Esophagus (tissue), 2 donors: ENCODE measurements at regions not wholly inside any gene's neighbourhood (a gene's known extent, or its start where the extent isn't known, plus 50 kb on each side); places are given as distances from the start of the nearest gene placed in this dataset.

ENCODE experiments used
- H3K27ac ChIP-seq, 2 donors: one replicate each; pipeline ENCODE4 v1.5.1; 2013; ENCODE audit warnings: low read depth in 2 of 2, mild to moderate bottlenecking in 2 of 2, inconsistent platforms in 1 of 2, low read length in 1 of 2, moderate library complexity in 1 of 2
- H3K27me3 ChIP-seq, 2 donors: one replicate each; pipeline ENCODE4 v1.6.1; 2013; ENCODE audit warnings: low read length in 2 of 2, control low read depth in 1 of 2, mild to moderate bottlenecking in 1 of 2; ENCODE audit not compliant: insufficient read depth in 2 of 2, control insufficient read depth in 1 of 2
- H3K36me3 ChIP-seq, 2 donors: one replicate each; pipeline ENCODE4 v1.6.1; 2013; ENCODE audit warnings: low read length in 1 of 2; ENCODE audit not compliant: control insufficient read depth in 2 of 2, insufficient read depth in 2 of 2
- H3K4me1 ChIP-seq, 2 donors: one replicate each; pipeline ENCODE4 v1.6.1; 2013; ENCODE audit warnings: low read length in 1 of 2; ENCODE audit not compliant: control insufficient read depth in 2 of 2, insufficient read depth in 2 of 2
- H3K4me3 ChIP-seq, 2 donors: one replicate each; pipeline ENCODE4 v1.5.1; 2013; ENCODE audit warnings: low read length in 2 of 2, mild to moderate bottlenecking in 2 of 2, low read depth in 1 of 2, moderate library complexity in 1 of 2
- H3K9me3 ChIP-seq, 2 donors: one replicate each; pipeline ENCODE4 v1.6.1; 2013; ENCODE audit warnings: mild to moderate bottlenecking in 2 of 2, low read depth in 1 of 2, low read length in 1 of 2, moderate library complexity in 1 of 2; ENCODE audit not compliant: control insufficient read depth in 2 of 2, insufficient read depth in 1 of 2
- WGBS, 2 donors: extraction: QIAGEN DNeasy Blood & Tissue Kit; methylation state at CpG; one replicate each; pipeline ENCODE4 v1.1.7; 2013; 5-methylcytosine and 5-hydroxymethylcytosine counted together
- donor health status: healthy with polysubstance abuse.
- donor health status: Bipolar disorder and iron deficiency.

DNA sequence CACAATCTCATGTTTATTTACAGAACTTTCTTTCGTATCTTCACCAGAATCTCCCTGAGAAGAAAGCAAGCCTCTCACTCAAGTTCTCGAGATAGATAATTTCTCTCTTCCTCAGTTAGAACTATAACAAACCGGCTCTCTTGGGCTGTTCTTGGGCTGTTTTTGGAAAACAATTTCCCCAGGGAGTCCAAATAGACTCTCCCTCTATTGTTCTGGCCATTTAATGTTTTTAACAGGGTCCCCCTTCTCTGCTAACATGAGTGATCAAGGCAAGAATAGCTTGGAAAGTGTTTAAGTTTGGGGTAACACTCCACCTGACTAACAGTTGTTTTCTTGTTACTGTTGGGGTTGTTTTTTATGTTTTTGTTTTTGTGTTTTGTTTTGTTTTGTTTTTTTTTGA, 64.8 kb upstream of the UCN3 start:
- no peak overlapping the region for H3K4me3 ChIP-seq
- no peaks in the 10 kb centered on the region for H3K36me3 ChIP-seq
- peaks cover 0 to 2% of the 10 kb centered on the region in 2 donors for H3K4me1 ChIP-seq
- no peak overlapping the region for H3K27ac ChIP-seq
- H3K27me3 ChIP-seq: no peaks in the 10 kb centered on the region
- no peaks in the 10 kb centered on the region for H3K9me3 ChIP-seq
- 68 to 78% methylated on average over 3 of the region's 3 CpGs for WGBS, 2 donors

DNA sequence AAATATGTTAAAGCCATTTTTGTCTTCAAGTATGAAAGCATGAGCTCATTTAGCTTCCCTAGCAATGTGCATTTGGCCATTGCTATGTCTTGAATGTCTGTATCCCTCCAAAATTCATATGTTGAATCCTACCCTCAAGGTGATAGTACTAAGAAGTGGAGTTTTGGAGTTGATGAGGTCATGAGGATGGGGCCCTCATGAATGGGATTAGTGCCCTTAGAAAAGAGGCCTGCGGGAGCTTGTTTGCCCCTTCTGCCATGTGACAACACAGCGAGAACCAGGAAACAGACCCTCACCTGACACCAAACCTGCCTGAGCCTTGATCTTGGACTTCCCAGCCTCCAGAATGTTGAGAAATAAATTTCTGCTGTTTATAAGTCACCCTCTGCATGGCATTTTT, 61.3 kb upstream of the UCN3 start:
- Histone ChIP-seq H3K36me3 (no peaks in the 10 kb centered on the region), H3K4me1 (no peaks in the 10 kb centered on the region), H3K9me3 (no peaks in the 10 kb centered on the region), H3K27ac (no peak overlapping the region), H3K4me3 (no peak overlapping the region), H3K27me3 (no peaks in the 10 kb centered on the region)
- 92 to 95% methylated on average over 2 of the region's 2 CpGs for WGBS, 2 donors

DNA sequence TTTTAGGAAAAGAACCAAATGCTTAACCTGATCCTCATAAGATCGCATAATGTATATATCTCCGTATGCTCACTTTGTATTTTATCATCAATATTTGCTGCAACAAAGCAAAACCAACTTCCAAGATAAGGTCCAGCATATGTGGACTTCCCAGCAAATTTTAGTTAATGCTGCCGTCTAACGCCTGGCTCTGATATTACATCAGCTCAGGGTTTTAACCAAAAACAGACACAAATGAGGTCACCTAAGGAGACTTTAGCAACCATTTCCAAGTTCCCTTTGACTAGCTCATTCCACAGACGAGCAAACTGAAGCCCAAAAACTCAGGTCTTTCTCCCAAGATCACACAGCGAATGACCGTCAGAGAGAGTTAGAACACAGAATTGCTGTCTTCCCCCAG, 59.4 kb upstream of the UCN3 start:
- Histone ChIP-seq H3K36me3 (no peaks in the 10 kb centered on the region), H3K9me3 (no peaks in the 10 kb centered on the region), H3K4me3 (no peak overlapping the region), H3K4me1 (no peaks in the 10 kb centered on the region), H3K27me3 (no peaks in the 10 kb centered on the region), H3K27ac (no peak overlapping the region)
- WGBS, 2 donors: 76 to 91% methylated on average over 7 of the region's 7 CpGs

DNA sequence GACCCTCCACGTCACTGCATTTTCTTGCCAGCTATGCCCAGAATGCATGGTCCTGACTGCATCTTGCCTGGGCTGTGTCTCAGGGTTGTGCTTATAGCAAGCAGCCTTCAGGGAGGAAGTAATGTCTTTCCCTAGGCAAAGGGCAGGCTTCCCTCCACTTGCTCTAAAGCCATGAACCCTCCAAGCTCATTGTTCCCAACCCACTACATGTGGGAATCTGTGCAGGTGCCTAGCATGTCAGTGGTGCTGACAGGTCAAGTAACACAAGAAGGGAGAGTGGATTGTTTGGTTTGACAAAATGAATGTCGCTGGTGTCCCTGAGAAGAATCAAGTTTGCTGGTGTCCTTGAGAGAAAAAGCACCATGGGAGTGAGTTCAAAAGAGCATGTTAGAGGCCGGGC, 53.9 kb upstream of the UCN3 start:
- no peaks in the 10 kb centered on the region for H3K36me3 ChIP-seq
- no peaks in the 10 kb centered on the region for H3K4me1 ChIP-seq
- no peak overlapping the region for H3K4me3 ChIP-seq
- WGBS, 2 donors: 85 to 88% methylated on average over 3 of the region's 3 CpGs
- H3K27me3 ChIP-seq: no peaks in the 10 kb centered on the region
- H3K27ac ChIP-seq: no peak overlapping the region
- peaks cover 0 to 2% of the 10 kb centered on the region in 2 donors for H3K9me3 ChIP-seq

DNA sequence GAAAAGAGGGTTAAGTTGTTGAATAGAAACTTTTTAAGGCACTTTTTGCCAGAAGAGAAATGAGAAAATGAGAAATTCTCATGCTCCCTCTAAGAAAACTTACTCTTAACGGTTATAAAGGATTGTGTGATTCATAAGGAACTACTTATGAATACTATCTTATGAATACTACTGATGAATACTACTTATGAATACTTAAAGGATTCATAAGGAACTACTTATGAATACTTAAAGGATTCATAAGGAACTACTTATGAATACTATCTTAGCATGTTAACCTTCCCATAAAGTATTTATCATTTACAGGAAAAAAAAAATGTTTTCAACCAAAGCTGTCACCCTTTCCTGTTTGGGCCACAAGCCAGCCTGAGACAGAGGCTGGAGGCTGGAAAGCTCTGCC, 53.1 kb upstream of the UCN3 start:
- WGBS, 2 donors: 54% methylated on average over 1 of the region's 1 CpG
- Histone ChIP-seq H3K4me3 (no peak overlapping the region), H3K27me3 (no peaks in the 10 kb centered on the region), H3K4me1 (no peaks in the 10 kb centered on the region), H3K9me3 (peaks cover 0 to 2% of the 10 kb centered on the region in 2 donors), H3K27ac (no peak overlapping the region), H3K36me3 (no peaks in the 10 kb centered on the region)

DNA sequence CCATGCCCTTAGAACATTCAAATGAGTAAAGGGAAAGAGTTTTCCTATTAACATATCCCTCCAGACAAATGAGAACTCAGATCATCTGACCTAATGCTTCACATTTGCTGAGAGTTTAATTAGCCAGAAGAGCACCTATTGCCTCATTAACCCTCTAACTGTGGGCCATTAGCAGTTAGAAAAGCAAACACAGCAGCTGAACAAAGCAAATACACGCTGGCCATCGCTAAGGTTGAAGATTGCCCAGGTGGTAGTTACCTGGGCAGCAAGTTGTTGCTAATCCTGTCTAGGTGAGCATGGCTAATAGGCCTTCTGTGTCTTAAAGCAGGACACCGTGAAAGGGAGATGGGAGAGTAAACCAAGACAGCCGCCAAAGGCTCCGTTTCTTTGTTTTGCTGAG, 49.9 kb upstream of the UCN3 start:
- Histone ChIP-seq H3K4me1 (peaks cover 0 to 3% of the 10 kb centered on the region in 2 donors), H3K36me3 (no peaks in the 10 kb centered on the region), H3K9me3 (peaks cover 0 to 2% of the 10 kb centered on the region in 2 donors), H3K4me3 (no peak overlapping the region), H3K27ac (no peak overlapping the region), H3K27me3 (no peaks in the 10 kb centered on the region)
- WGBS, 2 donors: 75 to 88% methylated on average over 5 of the region's 5 CpGs
